ENCODE measurements at regions not wholly inside any gene's neighbourhood (a gene's known extent, or its start where the extent isn't known, plus 50 kb on each side); places are given as distances from the start of the nearest gene placed in this dataset.

- Histone ChIP-seq H3K4me3 (ENCODE audit: low read depth, low read length) (no peak overlapping the region), H3K27ac (no peak overlapping the region), H3K27me3 (ENCODE audit: insufficient read depth, low read depth, severe bottlenecking) (no peaks in the 10 kb centered on the region), H3K36me3 (no peaks in the 10 kb centered on the region), H3K9me3 (ENCODE audit: severe bottlenecking) (no peaks in the 10 kb centered on the region)
- no peak for DNase-seq
- TF ChIP-seq CTCF (IDR thresholded peaks at IDR 0.05; ENCODE audit: low read depth, low read length) = no peak
Measured at GRCh38 chr2:59803586-59803985, 749.9 kb downstream of the BCL11A start.

GRCh38 chr2:59798687-59799232 lies 754.7 kb downstream of the BCL11A start:
- Histone ChIP-seq H3K27ac (no peak overlapping the region), H3K36me3 (no peaks in the 10 kb centered on the region), H3K9me3 (ENCODE audit: severe bottlenecking) (no peaks in the 10 kb centered on the region), H3K27me3 (ENCODE audit: insufficient read depth, low read depth, severe bottlenecking) (no peaks in the 10 kb centered on the region), H3K4me3 (ENCODE audit: low read depth, low read length) (no peak overlapping the region)
- no peak for DNase-seq
- TF ChIP-seq CTCF (IDR thresholded peaks at IDR 0.05; ENCODE audit: low read depth, low read length) = no peak

GRCh38 chr2:59791004-59791618 lies 762.3 kb downstream of the BCL11A start:
- Histone ChIP-seq H3K9me3 (ENCODE audit: severe bottlenecking) (no peaks in the 10 kb centered on the region), H3K36me3 (no peaks in the 10 kb centered on the region), H3K27me3 (ENCODE audit: insufficient read depth, low read depth, severe bottlenecking) (no peaks in the 10 kb centered on the region), H3K27ac (no peak overlapping the region), H3K4me3 (ENCODE audit: low read depth, low read length) (no peak overlapping the region)
- DNase-seq = no peak
- no peak for TF ChIP-seq CTCF (IDR thresholded peaks at IDR 0.05; ENCODE audit: low read depth, low read length)

- Histone ChIP-seq H3K9me3 (ENCODE audit: severe bottlenecking) (no peaks in the 10 kb centered on the region), H3K27me3 (ENCODE audit: insufficient read depth, low read depth, severe bottlenecking) (no peaks in the 10 kb centered on the region), H3K27ac (no peak overlapping the region), H3K36me3 (no peaks in the 10 kb centered on the region), H3K4me3 (ENCODE audit: low read depth, low read length) (no peak overlapping the region)
- no peak for DNase-seq
- no peak for TF ChIP-seq CTCF (IDR thresholded peaks at IDR 0.05; ENCODE audit: low read depth, low read length)
Measured at GRCh38 chr2:59790186-59791003, 763.1 kb downstream of the BCL11A start.

- TF ChIP-seq CTCF (IDR thresholded peaks at IDR 0.05; ENCODE audit: low read depth, low read length) = 0 out of 2 replicates have a peak, but pooled peaks have one; percentile 20
- H3K4me3 ChIP-seq (ENCODE audit: low read depth, low read length) = no peak overlapping the region
- H3K36me3 ChIP-seq = no peaks in the 10 kb centered on the region
- no peak for DNase-seq
- no peak overlapping the region for H3K27ac ChIP-seq
- no peaks in the 10 kb centered on the region for H3K9me3 ChIP-seq (ENCODE audit: severe bottlenecking)
- no peaks in the 10 kb centered on the region for H3K27me3 ChIP-seq (ENCODE audit: insufficient read depth, low read depth, severe bottlenecking)
Measured at GRCh38 chr2:59789523-59789922, 763.9 kb downstream of the BCL11A start.

Data from WERI-Rb-1 (cell line).